Stomach smooth muscle (tissue), 2 donors: ENCODE measurements at regions not wholly inside any gene's neighbourhood (a gene's known extent, or its start where the extent isn't known, plus 50 kb on each side); places are given as distances from the start of the nearest gene placed in this dataset.

Experiments used
- H3K27ac ChIP-seq: one replicate; pipeline ENCODE4 v1.7.0; 2013; ENCODE audit warnings: mild to moderate bottlenecking, low read length, inconsistent platforms
- H3K27me3 ChIP-seq, 2 donors: one replicate each; pipeline ENCODE4 v1.7.0; 2013; ENCODE audit warnings: low read length in 2 of 2; ENCODE audit not compliant: insufficient read depth in 2 of 2, control insufficient read depth in 1 of 2
- H3K36me3 ChIP-seq, 2 donors: one replicate each; pipeline ENCODE4 v1.7.0; 2013; ENCODE audit warnings: low read length in 2 of 2; ENCODE audit not compliant: control insufficient read depth in 2 of 2, insufficient read depth in 2 of 2
- H3K4me1 ChIP-seq: one replicate; pipeline ENCODE4 v1.7.0; 2013; ENCODE audit warnings: low read length; ENCODE audit not compliant: control insufficient read depth, insufficient read depth
- H3K4me3 ChIP-seq, 2 donors: one replicate each; pipeline ENCODE4 v1.7.0; 2013; ENCODE audit warnings: low read length in 2 of 2
- H3K9ac ChIP-seq, 2 donors: one replicate each; pipeline ENCODE4 v1.7.0; 2013; ENCODE audit warnings: low read length in 2 of 2, mild to moderate bottlenecking in 1 of 2
- H3K9me3 ChIP-seq, 2 donors: one replicate each; pipeline ENCODE4 v1.7.0; 2013; ENCODE audit warnings: low read length in 2 of 2; ENCODE audit not compliant: control insufficient read depth in 2 of 2
- donor health status: healthy.
- donor health status: Pancreatic carcinoma.

DNA sequence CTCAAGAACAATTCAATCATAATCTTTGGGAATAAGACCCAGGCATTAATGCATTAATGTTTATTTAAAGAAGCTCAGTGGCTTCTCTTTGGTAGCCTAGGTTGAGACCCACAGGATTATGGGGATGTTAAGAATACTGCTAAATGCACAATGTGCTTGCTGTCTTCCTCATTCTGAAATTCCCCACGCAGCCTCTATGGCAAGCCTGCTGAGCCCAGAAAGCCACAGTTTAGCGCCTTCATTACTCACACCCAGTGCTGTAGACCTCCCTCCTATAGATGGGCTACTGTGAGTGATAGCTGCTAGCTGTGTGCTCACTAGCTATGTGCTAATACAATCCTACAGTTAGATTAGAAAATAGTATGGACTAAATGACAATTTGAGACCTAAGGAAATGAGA is 90.6 kb downstream of the TNFSF13B start:
- Histone ChIP-seq H3K27ac (no peak overlapping the region), H3K27me3 (no peaks in the 10 kb centered on the region), H3K36me3 (no peaks in the 10 kb centered on the region), H3K4me1 (no peaks in the 10 kb centered on the region), H3K9me3 (no peaks in the 10 kb centered on the region), H3K4me3 (no peak overlapping the region), H3K9ac (no peak overlapping the region)

DNA sequence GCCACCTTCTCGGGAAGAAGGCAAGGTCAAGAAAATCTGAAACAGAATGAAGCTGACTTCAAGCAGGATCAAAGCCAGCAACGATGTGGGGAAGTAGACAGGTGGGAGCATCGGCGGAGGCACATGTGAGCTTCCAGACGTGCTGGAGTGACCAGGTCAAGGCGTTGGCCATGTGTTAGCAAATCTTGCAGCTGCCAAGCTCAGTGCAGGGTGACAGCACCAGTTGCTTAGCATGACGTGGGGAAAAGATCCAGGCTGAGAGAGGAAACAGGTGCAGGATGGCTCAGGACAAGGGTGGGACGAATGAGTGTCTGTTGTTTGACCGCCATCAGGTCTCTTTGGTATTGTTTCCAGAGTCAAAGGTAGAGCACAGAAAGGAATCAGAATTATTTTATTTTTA is 92.3 kb downstream of the TNFSF13B start:
- Histone ChIP-seq H3K27me3 (no peaks in the 10 kb centered on the region), H3K9me3 (no peaks in the 10 kb centered on the region), H3K27ac (no peak overlapping the region), H3K36me3 (no peaks in the 10 kb centered on the region), H3K4me3 (no peak overlapping the region), H3K9ac (no peak overlapping the region), H3K4me1 (no peaks in the 10 kb centered on the region)

DNA sequence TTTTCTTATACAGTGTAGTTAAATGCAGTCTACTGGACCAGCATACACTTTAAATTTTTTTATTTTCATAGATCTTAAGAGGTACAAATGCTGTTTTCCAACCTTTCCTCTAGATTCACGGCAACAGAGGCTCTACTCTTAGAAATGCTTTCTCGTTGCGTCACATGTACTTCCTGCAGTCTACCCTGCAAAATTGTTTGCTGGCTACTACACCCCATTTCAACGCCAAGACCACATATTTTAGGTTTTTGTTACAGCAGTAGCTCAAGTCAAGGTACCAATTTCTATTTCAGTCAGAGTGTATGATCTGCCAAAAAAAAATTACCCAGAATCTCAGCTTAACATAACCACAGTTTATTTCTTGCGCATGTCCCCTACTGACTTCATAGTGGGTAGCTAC is 94.1 kb downstream of the TNFSF13B start:
- no peaks in the 10 kb centered on the region for H3K27me3 ChIP-seq
- no peak overlapping the region for H3K9ac ChIP-seq
- H3K4me3 ChIP-seq = no peak overlapping the region
- no peaks in the 10 kb centered on the region for H3K9me3 ChIP-seq
- no peaks in the 10 kb centered on the region for H3K4me1 ChIP-seq
- no peaks in the 10 kb centered on the region for H3K36me3 ChIP-seq
- no peak overlapping the region for H3K27ac ChIP-seq

GRCh38 chr13:108365255-108365654 is 95.7 kb downstream of the TNFSF13B start:
- Histone ChIP-seq H3K4me3 (no peak overlapping the region), H3K9ac (no peak overlapping the region), H3K4me1 (no peaks in the 10 kb centered on the region), H3K36me3 (no peaks in the 10 kb centered on the region), H3K27me3 (no peaks in the 10 kb centered on the region), H3K9me3 (no peaks in the 10 kb centered on the region), H3K27ac (no peak overlapping the region)

DNA sequence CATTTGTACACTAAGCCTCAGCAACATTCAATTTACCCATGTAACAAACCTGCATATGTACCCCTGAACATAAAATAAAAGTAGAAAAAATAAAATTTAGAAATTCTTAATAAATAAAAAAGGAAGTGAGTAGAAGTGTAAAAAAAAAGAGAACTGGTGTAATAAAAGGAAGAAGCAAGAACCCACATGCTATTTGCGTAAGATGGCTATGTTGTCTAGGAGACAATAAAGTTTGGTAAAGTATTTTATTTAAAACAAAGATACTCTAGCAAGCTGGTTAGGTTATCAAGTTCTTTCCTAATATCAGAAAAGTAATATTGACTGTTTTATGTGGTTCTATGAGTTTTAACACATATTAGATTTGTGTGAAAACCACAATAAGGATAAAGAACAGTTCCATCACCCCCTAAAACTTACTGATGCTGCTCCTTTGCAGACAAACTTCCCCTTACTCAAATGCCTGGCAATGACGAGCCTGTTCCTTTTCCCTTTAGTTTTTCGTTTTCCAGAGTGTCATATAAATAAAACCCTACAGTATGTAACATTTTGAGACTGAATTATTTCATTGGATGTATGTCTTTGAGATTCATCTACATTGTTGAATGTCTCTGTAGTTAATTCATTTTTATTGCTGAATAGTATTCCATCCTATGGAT is 98.9 kb downstream of the TNFSF13B start:
- Histone ChIP-seq H3K4me3 (no peak overlapping the region), H3K27ac (no peak overlapping the region), H3K36me3 (no peaks in the 10 kb centered on the region), H3K9me3 (no peaks in the 10 kb centered on the region), H3K9ac (no peak overlapping the region), H3K4me1 (no peaks in the 10 kb centered on the region), H3K27me3 (no peaks in the 10 kb centered on the region)

- Histone ChIP-seq H3K27me3 (no peaks in the 10 kb centered on the region), H3K4me3 (no peak overlapping the region), H3K36me3 (no peaks in the 10 kb centered on the region), H3K9me3 (no peaks in the 10 kb centered on the region), H3K4me1 (no peaks in the 10 kb centered on the region), H3K27ac (no peak overlapping the region), H3K9ac (no peak overlapping the region)
Measured at GRCh38 chr13:108369412-108369811, 99.9 kb downstream of the TNFSF13B start.

GRCh38 chr13:108375034-108375433 is 105.5 kb downstream of the TNFSF13B start:
- H3K4me3 ChIP-seq = no peak overlapping the region
- no peaks in the 10 kb centered on the region for H3K4me1 ChIP-seq
- no peak overlapping the region for H3K9ac ChIP-seq
- no peak overlapping the region for H3K27ac ChIP-seq
- peaks cover 0 to 3% of the 10 kb centered on the region in 2 donors for H3K9me3 ChIP-seq
- H3K36me3 ChIP-seq = no peaks in the 10 kb centered on the region
- no peaks in the 10 kb centered on the region for H3K27me3 ChIP-seq

DNA sequence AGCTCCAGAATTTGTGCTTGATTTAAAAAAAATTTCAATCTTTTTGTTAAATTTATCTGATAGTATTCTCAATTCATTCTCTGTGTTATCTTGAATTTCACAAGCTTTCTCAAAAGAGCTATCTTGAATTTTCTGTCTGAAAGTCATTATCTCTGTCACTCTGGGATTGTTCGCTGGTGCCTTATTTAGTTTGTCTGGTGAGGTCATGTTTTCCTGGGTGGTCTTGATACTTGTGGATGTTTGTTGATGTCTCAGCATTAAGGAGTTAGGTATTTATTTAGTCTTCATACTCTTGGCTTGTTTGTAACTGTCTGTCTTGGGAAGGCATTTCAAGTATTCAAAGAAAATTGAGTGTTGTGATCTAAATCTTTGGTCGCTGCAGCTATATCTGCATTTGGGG is 106.3 kb downstream of the TNFSF13B start:
- H3K9me3 ChIP-seq = peaks cover 0 to 3% of the 10 kb centered on the region in 2 donors
- no peak overlapping the region for H3K4me3 ChIP-seq
- no peaks in the 10 kb centered on the region for H3K36me3 ChIP-seq
- H3K4me1 ChIP-seq = no peaks in the 10 kb centered on the region
- no peak overlapping the region for H3K27ac ChIP-seq
- no peaks in the 10 kb centered on the region for H3K27me3 ChIP-seq
- H3K9ac ChIP-seq = no peak overlapping the region

DNA sequence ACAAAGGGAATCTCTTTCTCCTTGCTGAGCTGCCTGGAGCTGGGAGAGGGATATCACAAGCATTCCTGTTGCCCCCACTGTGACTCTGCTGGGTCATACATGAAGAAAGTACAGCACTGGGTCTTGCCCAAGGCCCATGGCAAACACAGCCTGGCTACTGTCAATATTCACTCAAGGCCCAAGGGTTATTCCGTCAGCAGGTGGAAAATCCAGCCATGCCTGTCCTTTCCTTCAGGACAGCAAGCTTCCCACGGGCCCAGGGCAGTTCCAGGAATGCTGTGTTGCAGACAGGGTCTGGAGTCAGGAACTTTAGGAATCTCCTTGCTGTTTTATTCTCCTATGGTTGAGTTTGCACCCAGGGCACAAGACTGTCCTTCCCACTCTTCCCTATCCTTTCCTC is 106.8 kb downstream of the TNFSF13B start:
- no peak overlapping the region for H3K4me3 ChIP-seq
- H3K36me3 ChIP-seq = no peaks in the 10 kb centered on the region
- H3K27me3 ChIP-seq = no peaks in the 10 kb centered on the region
- no peak overlapping the region for H3K27ac ChIP-seq
- H3K9me3 ChIP-seq = peaks cover 0 to 3% of the 10 kb centered on the region in 2 donors
- H3K4me1 ChIP-seq = no peaks in the 10 kb centered on the region
- H3K9ac ChIP-seq = no peak overlapping the region

DNA sequence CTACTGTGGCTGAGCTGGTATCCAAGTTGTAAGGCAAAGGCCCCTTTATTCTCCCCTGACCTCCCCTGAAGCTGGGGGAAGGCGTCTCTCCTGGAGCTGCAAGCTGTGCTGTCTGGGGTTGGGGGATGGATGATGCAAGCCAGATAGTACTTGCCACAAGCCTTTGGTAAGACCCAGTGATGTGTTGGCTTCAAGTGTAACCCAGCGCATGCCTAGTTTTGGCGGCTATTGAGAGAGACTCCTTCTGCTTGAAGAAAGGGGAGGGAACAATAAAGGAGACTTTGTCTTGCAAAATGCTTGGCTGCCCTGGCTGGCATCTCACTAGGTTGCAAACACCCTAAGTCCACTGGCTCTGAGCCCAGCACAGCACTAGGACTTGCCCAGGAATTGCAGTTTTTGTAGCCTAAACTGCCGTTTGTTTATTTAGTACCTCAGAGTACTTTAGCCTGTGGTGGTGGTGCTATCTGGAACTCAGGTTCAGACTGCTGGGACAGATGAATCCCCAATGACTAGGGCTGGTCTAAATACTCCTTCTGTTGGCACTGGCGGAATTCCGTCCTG is 108.2 kb downstream of the TNFSF13B start:
- Histone ChIP-seq H3K27ac (no peak overlapping the region), H3K4me3 (no peak overlapping the region), H3K9ac (no peak overlapping the region), H3K9me3 (peaks cover 0 to 3% of the 10 kb centered on the region in 2 donors), H3K27me3 (no peaks in the 10 kb centered on the region), H3K36me3 (no peaks in the 10 kb centered on the region), H3K4me1 (no peaks in the 10 kb centered on the region)

GRCh38 chr13:108383667-108384066 is 114.1 kb downstream of the TNFSF13B start:
- Histone ChIP-seq H3K9me3 (peaks cover 0 to 3% of the 10 kb centered on the region in 2 donors), H3K4me3 (no peak overlapping the region), H3K27me3 (no peaks in the 10 kb centered on the region), H3K9ac (no peak overlapping the region), H3K36me3 (no peaks in the 10 kb centered on the region), H3K27ac (no peak overlapping the region), H3K4me1 (no peaks in the 10 kb centered on the region)
